ENCODE measurements at regions not wholly inside any gene's neighbourhood (a gene's known extent, or its start where the extent isn't known, plus 50 kb on each side); places are given as distances from the start of the nearest gene placed in this dataset.

DNA sequence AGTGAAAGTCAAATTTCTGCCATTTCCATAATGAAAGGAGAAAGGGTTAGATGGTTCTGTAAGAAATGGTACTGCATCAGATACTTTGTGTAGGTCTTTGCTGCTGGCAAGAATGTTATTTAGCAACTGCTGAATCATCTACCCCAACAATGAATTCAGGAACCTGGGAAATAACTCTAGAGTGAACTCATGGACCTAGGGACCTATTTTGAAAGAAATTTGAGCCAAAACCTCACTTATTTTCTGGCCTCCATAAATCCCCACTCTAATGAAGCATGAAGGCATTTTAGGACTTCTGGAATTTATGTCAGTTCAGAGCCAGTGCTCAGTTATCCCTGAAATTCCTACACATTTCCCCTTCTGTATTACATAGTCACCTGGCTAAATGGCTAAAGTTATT lies 50.9 kb upstream of the CPNE8 start:
- no peaks in the 10 kb centered on the region for H3K36me3 Mint-ChIP-seq (ENCODE audit: insufficient read depth in 1 of 3, low read depth in 3 of 3)
- H3K27me3 Mint-ChIP-seq (ENCODE audit: low read depth), result no peaks in the 10 kb centered on the region
- H3K23ac ChIP-seq (ENCODE audit: insufficient read length, low read depth, low read length), result no peak overlapping the region
- H3K27ac Mint-ChIP-seq, result no peak overlapping the region
- H3K4me2 ChIP-seq (ENCODE audit: insufficient read depth, insufficient read length, low read length), result no peak overlapping the region
- no peaks in the 10 kb centered on the region for H3K23me2 ChIP-seq (ENCODE audit: insufficient read length, low read depth, low read length, poor library complexity, severe bottlenecking)
- H4K8ac ChIP-seq (replicated peaks; ENCODE audit: insufficient read length, low read depth, low read length), result no peak overlapping the region
- no peak overlapping the region for H2AK5ac ChIP-seq (ENCODE audit: insufficient read length, low read length)
- no peaks in the 10 kb centered on the region for H3K4me1 ChIP-seq (ENCODE audit: insufficient read depth, low read length)
- H2AFZ ChIP-seq (ENCODE audit: low read length), result no peak overlapping the region
- peaks cover 0 to 2% of the 10 kb centered on the region in 2 experiments; a peak in 1 of 5 replicates for H3K9me3 Mint-ChIP-seq
- no peak overlapping the region for H3K56ac ChIP-seq (ENCODE audit: insufficient read length, low read depth, low read length)
- H4K20me1 ChIP-seq (ENCODE audit: control insufficient read depth, insufficient read depth, insufficient read length), result no peaks in the 10 kb centered on the region
- no peaks in the 10 kb centered on the region for H3K9me3 ChIP-seq (ENCODE audit: control insufficient read depth, low read depth, low read length)
- no peak overlapping the region for H2BK12ac ChIP-seq (ENCODE audit: insufficient read length, low read depth, low read length)
- H3K18ac ChIP-seq (ENCODE audit: insufficient read length, low read depth, low read length), result no peak overlapping the region
- no peak overlapping the region for H2BK5ac ChIP-seq (ENCODE audit: insufficient read length, low read length)
- no peak overlapping the region for H4K5ac ChIP-seq (ENCODE audit: insufficient read length, low read depth, low read length)
- no peak for DNase-seq
- H3K27ac ChIP-seq (ENCODE audit: insufficient read length, low read depth, low read length), result no peak overlapping the region
- no peak for TF ChIP-seq CTCF (conservative IDR thresholded peaks at IDR 0.05)
- H2BK20ac ChIP-seq (ENCODE audit: low read depth, low read length, poor library complexity, severe bottlenecking), result no peak overlapping the region
- no peak overlapping the region for H2BK15ac ChIP-seq (ENCODE audit: low read depth, low read length)
- no peak overlapping the region for H4K91ac ChIP-seq (ENCODE audit: insufficient read length, low read depth, low read length)
- H3K27me3 ChIP-seq (ENCODE audit: insufficient read depth, low read length), result no peaks in the 10 kb centered on the region
- H3K79me1 ChIP-seq (ENCODE audit: insufficient read depth, low read depth, low read length, poor library complexity, severe bottlenecking), result no peaks in the 10 kb centered on the region
- H3K79me2 ChIP-seq (ENCODE audit: insufficient read depth, low read length), result no peaks in the 10 kb centered on the region
- H3K4me3 Mint-ChIP-seq, result no peak overlapping the region
- H3T11ph ChIP-seq (ENCODE audit: low read length), result no peak overlapping the region
- H3K14ac ChIP-seq (ENCODE audit: insufficient read depth, low read length), result no peak overlapping the region
- no peak overlapping the region for H2BK120ac ChIP-seq (ENCODE audit: low read depth, low read length, poor library complexity, severe bottlenecking)
- no peak overlapping the region for H3K4ac ChIP-seq (ENCODE audit: low read depth, low read length)
- peaks cover 0 to 3% of the 10 kb centered on the region in 2 experiments; a peak in 2 of 4 replicates for H3K4me1 Mint-ChIP-seq
- no peak overlapping the region for H3K9ac ChIP-seq (ENCODE audit: extremely low read depth, insufficient read length, low read length)

Measured in H9 (cell line).